Liver (tissue), 3 donors: ENCODE measurements at regions not wholly inside any gene's neighbourhood (a gene's known extent, or its start where the extent isn't known, plus 50 kb on each side); places are given as distances from the start of the nearest gene placed in this dataset.

Experiments used
- GABPA ChIP-seq, 2 donors: IDR thresholded peaks in 1 of 2; conservative IDR thresholded peaks in 1 of 2; 2 replicates each; pipeline ENCODE4 v1.6.1; 2016; ENCODE audit warnings: antibody characterized with exemption in 2 of 2, mild to moderate bottlenecking in 1 of 2, moderate library complexity in 1 of 2
- NR2F2 ChIP-seq: IDR thresholded peaks from 2 replicates; pipeline ENCODE4 v1.6.1; 2016; ENCODE audit warnings: antibody characterized with exemption
- TF ChIP-seq, protein P1 (sequence below): fragments of 150-350 bp; IDR thresholded peaks from 2 replicates; pipeline ENCODE4 v1.5.1; 2017; ENCODE audit warnings: improper control_type of control experiment, low read depth, low read length; ENCODE audit not compliant: missing input control
- TF ChIP-seq, protein P2 (sequence below): IDR thresholded peaks from 2 replicates; pipeline ENCODE4 v1.6.1; 2016; ENCODE audit warnings: antibody characterized with exemption
- donor health status: healthy.
- donor health status: healthy.

- TF ChIP-seq, protein P1, sequence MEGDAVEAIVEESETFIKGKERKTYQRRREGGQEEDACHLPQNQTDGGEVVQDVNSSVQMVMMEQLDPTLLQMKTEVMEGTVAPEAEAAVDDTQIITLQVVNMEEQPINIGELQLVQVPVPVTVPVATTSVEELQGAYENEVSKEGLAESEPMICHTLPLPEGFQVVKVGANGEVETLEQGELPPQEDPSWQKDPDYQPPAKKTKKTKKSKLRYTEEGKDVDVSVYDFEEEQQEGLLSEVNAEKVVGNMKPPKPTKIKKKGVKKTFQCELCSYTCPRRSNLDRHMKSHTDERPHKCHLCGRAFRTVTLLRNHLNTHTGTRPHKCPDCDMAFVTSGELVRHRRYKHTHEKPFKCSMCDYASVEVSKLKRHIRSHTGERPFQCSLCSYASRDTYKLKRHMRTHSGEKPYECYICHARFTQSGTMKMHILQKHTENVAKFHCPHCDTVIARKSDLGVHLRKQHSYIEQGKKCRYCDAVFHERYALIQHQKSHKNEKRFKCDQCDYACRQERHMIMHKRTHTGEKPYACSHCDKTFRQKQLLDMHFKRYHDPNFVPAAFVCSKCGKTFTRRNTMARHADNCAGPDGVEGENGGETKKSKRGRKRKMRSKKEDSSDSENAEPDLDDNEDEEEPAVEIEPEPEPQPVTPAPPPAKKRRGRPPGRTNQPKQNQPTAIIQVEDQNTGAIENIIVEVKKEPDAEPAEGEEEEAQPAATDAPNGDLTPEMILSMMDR = no peak
- TF ChIP-seq NR2F2 (no peak), GABPA (IDR thresholded peaks at IDR 0.05 in 1 of 2, conservative IDR thresholded peaks at IDR 0.05 in 1 of 2) (no peak)
- TF ChIP-seq, protein P2, sequence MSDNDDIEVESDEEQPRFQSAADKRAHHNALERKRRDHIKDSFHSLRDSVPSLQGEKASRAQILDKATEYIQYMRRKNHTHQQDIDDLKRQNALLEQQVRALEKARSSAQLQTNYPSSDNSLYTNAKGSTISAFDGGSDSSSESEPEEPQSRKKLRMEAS = no peak
These were observed 2141.0 kb upstream of the ACO1 start for GRCh38 chr9:30243467-30243866.
